ENCODE measurements at regions not wholly inside any gene's neighbourhood (a gene's known extent, or its start where the extent isn't known, plus 50 kb on each side); places are given as distances from the start of the nearest gene placed in this dataset.
"Not testable (repeated sequence)": the region's sequence is repeated elsewhere in the genome, so short reads cannot be mapped to it uniquely, and the experiment has no call there.

DNA sequence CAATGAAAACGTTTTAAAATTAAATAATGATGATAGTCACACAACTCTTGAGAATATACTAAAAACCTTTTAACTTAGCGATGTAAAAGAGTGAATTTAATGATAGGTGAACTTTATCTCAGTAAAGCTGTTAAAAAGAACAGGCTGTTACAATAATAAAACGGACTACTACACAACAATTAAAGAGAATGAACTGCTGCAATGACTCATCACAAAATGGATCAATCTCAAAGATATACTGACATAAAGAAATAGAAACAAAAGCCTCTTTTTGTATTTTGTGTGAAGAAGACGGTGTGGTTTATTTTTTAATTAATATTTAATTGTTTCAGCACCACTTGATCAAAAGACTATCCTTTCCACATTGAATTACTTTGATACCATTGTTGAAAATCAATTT, 352.4 kb upstream of the GJE1 start:
- DNase-seq (ENCODE audit: low read depth): no peak
- H3K4me3 ChIP-seq (ENCODE audit: low read length): no peak overlapping the region

DNA sequence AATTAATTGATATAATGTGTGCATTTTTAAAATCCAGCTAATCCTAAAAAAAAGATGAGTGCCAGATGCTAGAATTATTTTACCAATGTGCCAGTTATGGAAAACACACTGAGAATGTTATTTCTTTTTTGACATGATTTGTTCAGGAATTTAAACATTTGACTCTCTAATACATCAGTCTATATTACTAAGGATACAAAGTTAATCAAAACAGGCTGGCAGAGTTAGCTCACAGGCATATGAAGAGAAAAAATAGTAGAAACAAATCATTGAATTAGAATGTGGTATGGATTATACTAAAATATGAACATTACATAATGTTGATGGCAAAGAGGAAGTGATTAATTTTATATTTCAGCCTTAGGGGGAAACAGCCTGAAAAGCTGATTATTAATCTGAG, 368.3 kb upstream of the GJE1 start:
- DNase-seq (ENCODE audit: low read depth): no peak
- no peak overlapping the region for H3K4me3 ChIP-seq (ENCODE audit: low read length)
- TF ChIP-seq, protein P1, sequence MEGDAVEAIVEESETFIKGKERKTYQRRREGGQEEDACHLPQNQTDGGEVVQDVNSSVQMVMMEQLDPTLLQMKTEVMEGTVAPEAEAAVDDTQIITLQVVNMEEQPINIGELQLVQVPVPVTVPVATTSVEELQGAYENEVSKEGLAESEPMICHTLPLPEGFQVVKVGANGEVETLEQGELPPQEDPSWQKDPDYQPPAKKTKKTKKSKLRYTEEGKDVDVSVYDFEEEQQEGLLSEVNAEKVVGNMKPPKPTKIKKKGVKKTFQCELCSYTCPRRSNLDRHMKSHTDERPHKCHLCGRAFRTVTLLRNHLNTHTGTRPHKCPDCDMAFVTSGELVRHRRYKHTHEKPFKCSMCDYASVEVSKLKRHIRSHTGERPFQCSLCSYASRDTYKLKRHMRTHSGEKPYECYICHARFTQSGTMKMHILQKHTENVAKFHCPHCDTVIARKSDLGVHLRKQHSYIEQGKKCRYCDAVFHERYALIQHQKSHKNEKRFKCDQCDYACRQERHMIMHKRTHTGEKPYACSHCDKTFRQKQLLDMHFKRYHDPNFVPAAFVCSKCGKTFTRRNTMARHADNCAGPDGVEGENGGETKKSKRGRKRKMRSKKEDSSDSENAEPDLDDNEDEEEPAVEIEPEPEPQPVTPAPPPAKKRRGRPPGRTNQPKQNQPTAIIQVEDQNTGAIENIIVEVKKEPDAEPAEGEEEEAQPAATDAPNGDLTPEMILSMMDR (IDR thresholded peaks at IDR 0.05; ENCODE audit: insufficient read depth, low read depth, low read length, missing control alignments): no peak

More for the DNA sequence above, 352.4 kb upstream of the GJE1 start:
- TF ChIP-seq, protein P1 (IDR thresholded peaks at IDR 0.05; ENCODE audit: insufficient read depth, low read depth, low read length, missing control alignments): no peak

GRCh38 chr6:141758430-141758829, 374.3 kb upstream of the GJE1 start:
- DNase-seq (ENCODE audit: low read depth): no peak
- TF ChIP-seq, protein P1 (IDR thresholded peaks at IDR 0.05; ENCODE audit: insufficient read depth, low read depth, low read length, missing control alignments): no peak
- no peak overlapping the region for H3K4me3 ChIP-seq (ENCODE audit: low read length)

DNA sequence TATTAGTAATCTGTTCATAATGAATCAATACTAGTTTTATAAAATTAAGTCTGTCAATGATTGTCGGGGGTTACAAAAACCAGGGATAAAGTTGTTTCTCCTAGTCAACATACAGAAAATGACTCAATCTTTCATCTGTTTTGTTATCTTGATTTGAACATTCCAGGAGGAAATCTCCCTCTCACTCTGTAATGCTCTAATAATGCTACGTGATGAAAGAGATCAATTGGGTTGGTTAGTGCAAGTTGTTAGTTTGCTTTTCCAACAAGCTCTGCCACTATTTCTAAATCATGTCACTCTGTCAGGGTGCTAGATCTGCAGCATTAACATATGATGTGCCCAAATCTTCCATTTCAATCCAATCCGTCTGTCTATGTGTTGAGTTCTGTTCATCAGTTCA, 379.5 kb upstream of the GJE1 start:
- DNase-seq (ENCODE audit: low read depth): no peak
- no peak overlapping the region for H3K4me3 ChIP-seq (ENCODE audit: low read length)
- TF ChIP-seq, protein P1 (IDR thresholded peaks at IDR 0.05; ENCODE audit: insufficient read depth, low read depth, low read length, missing control alignments): no peak

- no peak for DNase-seq (ENCODE audit: low read depth)
Observed at GRCh38 chr6:141752677-141753076, 380.0 kb upstream of the GJE1 start.

DNA sequence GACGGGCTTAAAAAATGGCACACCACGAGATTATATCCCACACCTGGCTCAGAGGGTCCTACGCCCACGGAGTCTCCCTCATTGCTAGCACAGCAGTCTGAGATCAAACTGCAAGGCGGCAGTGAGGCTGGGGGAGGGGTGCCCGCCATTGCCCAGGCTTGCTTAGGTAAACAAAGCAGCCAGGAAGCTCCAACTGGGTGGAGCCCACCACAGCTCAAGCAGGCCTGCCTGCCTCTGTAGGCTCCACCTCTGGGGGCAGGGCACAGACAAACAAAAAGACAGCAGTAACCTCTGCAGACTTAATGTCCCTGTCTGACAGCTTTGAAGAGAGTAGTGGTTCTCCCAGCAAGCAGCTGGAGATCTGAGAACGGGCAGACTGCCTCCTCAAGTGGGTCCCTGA, 386.4 kb upstream of the GJE1 start:
- H3K4me3 ChIP-seq (ENCODE audit: low read length); DNase-seq (ENCODE audit: low read depth): not testable (repeated sequence)

More at GRCh38 chr6:141752677-141753076, 380.0 kb upstream of the GJE1 start:
- no peak overlapping the region for H3K4me3 ChIP-seq (ENCODE audit: low read length)
- TF ChIP-seq, protein P1 (IDR thresholded peaks at IDR 0.05; ENCODE audit: insufficient read depth, low read depth, low read length, missing control alignments): no peak

DNA sequence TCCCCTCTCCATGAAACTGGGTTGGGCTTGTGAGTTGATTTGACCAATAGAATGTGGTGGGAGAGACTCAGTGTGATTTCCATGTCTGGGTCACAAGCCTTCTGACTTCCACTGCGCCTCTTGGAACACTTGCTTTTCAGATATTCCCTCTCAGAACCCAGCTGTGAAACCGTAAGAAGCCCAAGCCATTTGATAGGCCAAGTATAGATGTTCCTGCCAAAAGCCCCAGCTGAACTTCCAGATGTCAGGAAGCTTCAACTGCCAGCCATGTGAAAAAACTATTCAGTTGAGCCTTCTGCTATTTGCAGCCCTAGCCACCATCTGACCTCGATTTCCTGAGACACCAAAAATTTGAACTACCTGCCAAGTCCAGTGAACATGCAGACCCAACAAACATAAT, 387.8 kb upstream of the GJE1 start:
- TF ChIP-seq, protein P1 (IDR thresholded peaks at IDR 0.05; ENCODE audit: insufficient read depth, low read depth, low read length, missing control alignments): no peak
- DNase-seq (ENCODE audit: low read depth): no peak
- H3K4me3 ChIP-seq (ENCODE audit: low read length): no peak overlapping the region

All from epithelial cell of esophagus (primary cell).